Activated CD4-positive, alpha-beta T cell treated with anti-CD3 and anti-CD28 coated beads for 36 hours (primary cell): ENCODE measurements at regions not wholly inside any gene's neighbourhood (a gene's known extent, or its start where the extent isn't known, plus 50 kb on each side); places are given as distances from the start of the nearest gene placed in this dataset.

ENCODE experiments used
- ATAC-seq: fragments of 200-7000 bp; cut with Tn5 transposase; one replicate; pipeline ENCODE4 v1.10.0; 2021; ENCODE audit warnings: mild to moderate bottlenecking, moderate library complexity
- CTCF ChIA-PET: fragments of 350-600 bp; sonication (Branson Sonifier 250); formaldehyde crosslinking; loops from one replicate; lab custom pipeline; 2021; ENCODE audit warnings: antibody characterized with exemption; lab: Charles Lee
- POLR2A ChIA-PET: fragments of 350-600 bp; sonication (Branson Sonifier 250); formaldehyde crosslinking; loops from one replicate; lab custom pipeline; 2021; ENCODE audit warnings: antibody characterized with exemption, inconsistent platforms; lab: Charles Lee
- DNase-seq: peaks from one replicate; pipeline ENCODE4 v3.0.0-alpha.2; 2020
- H3K27ac Mint-ChIP-seq: one replicate; pipeline ENCODE4 v1.8.0; 2021; ENCODE audit warnings: mixed read lengths
- H3K27me3 Mint-ChIP-seq: one replicate; pipeline ENCODE4 v1.8.0; 2021; ENCODE audit warnings: mixed read lengths
- H3K36me3 Mint-ChIP-seq: one replicate; pipeline ENCODE4 v1.8.0; 2021; ENCODE audit warnings: low read depth, mixed read lengths
- H3K4me1 Mint-ChIP-seq: one replicate; pipeline ENCODE4 v1.8.0; 2021; ENCODE audit warnings: mixed read lengths
- H3K4me3 Mint-ChIP-seq: one replicate; pipeline ENCODE4 v1.8.0; 2021; ENCODE audit warnings: mild to moderate bottlenecking, moderate library complexity, mixed read lengths
- H3K9me3 Mint-ChIP-seq: one replicate; pipeline ENCODE4 v1.8.0; 2021; ENCODE audit warnings: low read depth, mixed read lengths
- intact Hi-C, 2 experiments: fragments of 100-400 bp; cut with DNase I in 1 of 2; cut with micrococcal nuclease in 1 of 2; formaldehyde crosslinking; loops; one replicate each; pipeline versions ENCODE4 v1.14.2 to v1.15.1; 2022 to 2024; cut with DNase I, micrococcal nuclease

DNA sequence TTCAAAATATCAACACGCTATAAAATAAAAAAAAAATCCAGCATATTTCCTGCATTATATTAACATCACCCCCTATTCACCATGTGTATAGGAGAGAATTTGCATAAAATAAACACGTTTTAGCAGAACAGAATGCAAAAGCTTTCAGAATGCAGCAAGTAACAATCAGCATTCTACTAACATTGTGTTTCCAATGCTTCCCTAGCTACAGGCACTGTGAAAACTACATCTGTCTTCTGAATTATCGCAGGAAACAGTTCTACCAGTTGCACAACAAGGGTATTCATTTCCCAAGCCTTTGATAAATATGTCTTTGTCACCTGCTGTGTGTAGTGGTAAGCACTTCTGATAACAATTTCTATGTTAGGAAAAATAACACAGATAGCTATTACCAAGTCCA, 1015.8 kb downstream of the CDH18 start:
- no peak overlapping the region for H3K27ac Mint-ChIP-seq
- H3K27me3 Mint-ChIP-seq: no peaks in the 10 kb centered on the region
- H3K36me3 Mint-ChIP-seq: no peaks in the 10 kb centered on the region
- POLR2A ChIA-PET: no interaction called here
- no peaks in the 10 kb centered on the region for H3K4me1 Mint-ChIP-seq
- H3K9me3 Mint-ChIP-seq: peaks cover 2% of the 10 kb centered on the region
- intact Hi-C loops: no loop called here
- H3K4me3 Mint-ChIP-seq: no peak overlapping the region
- DNase-seq (no peak), ATAC-seq (no peak)
- CTCF ChIA-PET: no interaction called here

DNA sequence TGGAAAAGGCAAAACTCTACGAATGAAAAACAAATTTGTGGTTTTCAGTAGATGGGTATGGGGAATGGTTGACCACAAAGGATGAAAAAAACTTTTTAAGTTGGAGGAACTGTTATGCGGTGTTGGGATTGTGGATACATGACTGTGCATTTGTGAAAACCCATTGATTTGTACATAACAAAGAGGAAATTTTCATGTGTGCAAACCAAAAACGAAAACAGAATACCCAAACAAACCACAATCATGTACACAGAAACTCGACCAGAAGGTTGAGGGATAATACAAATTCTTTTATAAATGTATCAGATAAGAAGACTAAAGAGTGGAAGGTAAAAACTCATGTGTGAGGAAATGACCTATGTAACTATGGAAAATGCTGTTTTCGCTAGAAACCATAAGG, 1012.4 kb downstream of the CDH18 start:
- no peaks in the 10 kb centered on the region for H3K27me3 Mint-ChIP-seq
- no peak overlapping the region for H3K27ac Mint-ChIP-seq
- H3K9me3 Mint-ChIP-seq: peaks cover 2% of the 10 kb centered on the region
- intact Hi-C loops: no loop called here
- no peaks in the 10 kb centered on the region for H3K36me3 Mint-ChIP-seq
- ChIA-PET CTCF (no interaction called here), POLR2A (no interaction called here)
- ATAC-seq (no peak), DNase-seq (no peak)
- H3K4me1 Mint-ChIP-seq: no peaks in the 10 kb centered on the region
- H3K4me3 Mint-ChIP-seq: no peak overlapping the region

GRCh38 chr5:18977880-18978279, 1010.1 kb downstream of the CDH18 start:
- Mint-ChIP-seq H3K27me3 (no peaks in the 10 kb centered on the region), H3K27ac (no peak overlapping the region), H3K36me3 (no peaks in the 10 kb centered on the region), H3K4me1 (no peaks in the 10 kb centered on the region), H3K4me3 (no peak overlapping the region), H3K9me3 (peaks cover 7% of the 10 kb centered on the region)
- DNase-seq (no peak), ATAC-seq (no peak)
- ChIA-PET POLR2A (no interaction called here), CTCF (no interaction called here)
- intact Hi-C loops: no loop called here

DNA sequence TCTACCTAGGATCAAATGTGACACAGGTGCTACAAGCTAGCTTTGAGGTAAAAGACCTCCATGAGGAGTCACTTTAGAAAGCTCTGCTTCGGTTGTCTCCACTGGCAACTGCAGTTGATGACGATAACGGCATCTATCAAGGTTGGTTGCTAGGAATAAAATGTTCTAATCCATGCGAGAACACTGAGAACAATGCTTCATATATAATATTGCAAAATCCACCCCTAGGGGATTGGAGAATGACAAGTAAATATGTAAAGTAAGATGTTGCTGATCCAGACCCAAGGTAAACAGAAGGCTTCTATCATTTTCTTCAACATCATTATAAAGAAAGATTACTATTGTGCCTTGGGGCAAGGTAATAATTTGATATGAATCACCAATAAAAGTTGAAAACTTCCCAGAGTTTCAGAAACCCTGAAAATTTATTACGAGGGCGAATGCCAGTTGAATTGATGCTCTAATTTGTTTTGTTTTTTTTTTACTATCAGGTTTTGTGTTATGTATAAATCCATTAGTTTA, 1003.4 kb downstream of the CDH18 start:
- intact Hi-C loops: no loop called here
- ATAC-seq (no peak), DNase-seq (no peak)
- H3K4me3 Mint-ChIP-seq: no peak overlapping the region
- ChIA-PET CTCF (no interaction called here), POLR2A (no interaction called here)
- no peaks in the 10 kb centered on the region for H3K4me1 Mint-ChIP-seq
- no peak overlapping the region for H3K27ac Mint-ChIP-seq
- no peaks in the 10 kb centered on the region for H3K36me3 Mint-ChIP-seq
- H3K27me3 Mint-ChIP-seq: no peaks in the 10 kb centered on the region
- peaks cover 16% of the 10 kb centered on the region for H3K9me3 Mint-ChIP-seq

DNA sequence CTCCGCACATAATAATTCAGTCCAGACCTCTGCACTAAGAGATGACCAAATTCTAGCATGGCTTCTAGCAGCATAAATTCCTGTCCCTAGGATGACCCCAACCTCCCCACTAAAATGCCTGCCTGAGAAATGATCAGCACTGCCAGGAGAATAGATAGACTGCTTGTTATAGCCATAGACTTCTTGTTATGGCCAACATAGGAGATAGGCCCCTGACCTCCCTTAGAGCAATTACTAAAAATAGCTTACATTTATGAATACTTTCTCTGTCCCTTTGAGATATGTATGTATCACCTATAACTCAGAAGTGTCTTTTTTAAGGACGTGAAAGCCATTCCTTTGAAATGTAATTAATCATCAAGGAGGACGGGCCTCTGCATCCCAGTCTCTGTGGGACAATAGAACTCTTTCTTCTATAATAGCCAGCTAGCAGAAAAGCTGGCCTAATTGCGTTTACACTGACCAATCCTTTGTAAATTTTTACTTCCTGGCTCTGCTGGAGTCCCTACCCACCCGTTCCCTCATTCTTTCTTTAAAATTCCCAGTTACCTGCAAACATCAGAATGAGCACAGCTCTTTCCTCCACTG, 1002.7 kb downstream of the CDH18 start:
- H3K27ac Mint-ChIP-seq: no peak overlapping the region
- peaks cover 16% of the 10 kb centered on the region for H3K9me3 Mint-ChIP-seq
- ATAC-seq: no peak
- ChIA-PET POLR2A (no interaction called here), CTCF (no interaction called here)
- intact Hi-C loops: no loop called here
- no peaks in the 10 kb centered on the region for H3K36me3 Mint-ChIP-seq
- DNase-seq: no peak
- H3K4me3 Mint-ChIP-seq: no peak overlapping the region
- no peaks in the 10 kb centered on the region for H3K4me1 Mint-ChIP-seq
- H3K27me3 Mint-ChIP-seq: no peaks in the 10 kb centered on the region

GRCh38 chr5:18987101-18987500, 1000.9 kb downstream of the CDH18 start:
- CTCF ChIA-PET: no interaction called here
- Mint-ChIP-seq H3K36me3 (no peaks in the 10 kb centered on the region), H3K27ac (no peak overlapping the region), H3K4me3 (no peak overlapping the region), H3K4me1 (no peaks in the 10 kb centered on the region), H3K9me3 (peaks cover 17% of the 10 kb centered on the region), H3K27me3 (no peaks in the 10 kb centered on the region)
- intact Hi-C loops: no loop called here
- POLR2A ChIA-PET: no interaction called here
- DNase-seq (no peak), ATAC-seq (no peak)

- H3K27me3 Mint-ChIP-seq: no peaks in the 10 kb centered on the region
- ATAC-seq: no peak
Measured at GRCh38 chr5:18990852-18991251, 997.1 kb downstream of the CDH18 start.

GRCh38 chr5:18992264-18992663, 995.7 kb downstream of the CDH18 start:
- DNase-seq (no peak), ATAC-seq (no peak)
- POLR2A ChIA-PET: no interaction called here
- H3K27ac Mint-ChIP-seq: no peak overlapping the region
- no peaks in the 10 kb centered on the region for H3K4me1 Mint-ChIP-seq
- H3K4me3 Mint-ChIP-seq: no peak overlapping the region
- CTCF ChIA-PET: no interaction called here
- no peaks in the 10 kb centered on the region for H3K27me3 Mint-ChIP-seq
- intact Hi-C loops: no loop called here
- no peaks in the 10 kb centered on the region for H3K36me3 Mint-ChIP-seq
- peaks cover 5% of the 10 kb centered on the region for H3K9me3 Mint-ChIP-seq

More at GRCh38 chr5:18990852-18991251, 997.1 kb downstream of the CDH18 start:
- CTCF ChIA-PET: no interaction called here
- DNase-seq: no peak
- Mint-ChIP-seq H3K4me1 (no peaks in the 10 kb centered on the region), H3K27ac (no peak overlapping the region), H3K9me3 (peaks cover 9% of the 10 kb centered on the region), H3K4me3 (no peak overlapping the region), H3K36me3 (no peaks in the 10 kb centered on the region)
- intact Hi-C loops: no loop called here
- POLR2A ChIA-PET: no interaction called here

- no peak for DNase-seq
- no peak overlapping the region for H3K4me3 Mint-ChIP-seq
- ChIA-PET CTCF (no interaction called here), POLR2A (no interaction called here)
- H3K27me3 Mint-ChIP-seq: no peaks in the 10 kb centered on the region
- H3K36me3 Mint-ChIP-seq: no peaks in the 10 kb centered on the region
- no peak for ATAC-seq
- intact Hi-C loops: no loop called here
- H3K9me3 Mint-ChIP-seq: no peaks in the 10 kb centered on the region
- H3K4me1 Mint-ChIP-seq: no peaks in the 10 kb centered on the region
- no peak overlapping the region for H3K27ac Mint-ChIP-seq
Measured at GRCh38 chr5:18999478-18999877, 988.5 kb downstream of the CDH18 start.

- intact Hi-C loops: no loop called here
- H3K27me3 Mint-ChIP-seq: no peaks in the 10 kb centered on the region
- no peaks in the 10 kb centered on the region for H3K4me1 Mint-ChIP-seq
- ATAC-seq (no peak), DNase-seq (no peak)
- CTCF ChIA-PET: no interaction called here
- no peak overlapping the region for H3K4me3 Mint-ChIP-seq
- H3K36me3 Mint-ChIP-seq: no peaks in the 10 kb centered on the region
- H3K27ac Mint-ChIP-seq: no peak overlapping the region
- H3K9me3 Mint-ChIP-seq: no peaks in the 10 kb centered on the region
- POLR2A ChIA-PET: no interaction called here
Measured at GRCh38 chr5:19001054-19001453, 986.9 kb downstream of the CDH18 start.

- ATAC-seq (no peak), DNase-seq (no peak)
- H3K4me1 Mint-ChIP-seq: no peaks in the 10 kb centered on the region
- POLR2A ChIA-PET: no interaction called here
- intact Hi-C loops: no loop called here
- no peaks in the 10 kb centered on the region for H3K36me3 Mint-ChIP-seq
- H3K27me3 Mint-ChIP-seq: no peaks in the 10 kb centered on the region
- no peaks in the 10 kb centered on the region for H3K9me3 Mint-ChIP-seq
- H3K4me3 Mint-ChIP-seq: no peak overlapping the region
- CTCF ChIA-PET: no interaction called here
- no peak overlapping the region for H3K27ac Mint-ChIP-seq
Measured at GRCh38 chr5:19001539-19001938, 986.5 kb downstream of the CDH18 start.

- Mint-ChIP-seq H3K27ac (no peak overlapping the region), H3K36me3 (no peaks in the 10 kb centered on the region), H3K4me1 (no peaks in the 10 kb centered on the region), H3K27me3 (no peaks in the 10 kb centered on the region), H3K9me3 (peaks cover 4% of the 10 kb centered on the region), H3K4me3 (no peak overlapping the region)
- DNase-seq: no peak
- no peak for ATAC-seq
- CTCF ChIA-PET: no interaction called here
- intact Hi-C loops: no loop called here
- POLR2A ChIA-PET: no interaction called here
Measured at GRCh38 chr5:19002111-19002510, 985.9 kb downstream of the CDH18 start.

GRCh38 chr5:19018822-19019221, 969.2 kb downstream of the CDH18 start:
- Mint-ChIP-seq H3K27ac (no peak overlapping the region), H3K36me3 (no peaks in the 10 kb centered on the region), H3K4me1 (no peaks in the 10 kb centered on the region), H3K9me3 (peaks cover 7% of the 10 kb centered on the region), H3K27me3 (no peaks in the 10 kb centered on the region), H3K4me3 (no peak overlapping the region)
- intact Hi-C loops: no loop called here
- ChIA-PET CTCF (no interaction called here), POLR2A (no interaction called here)
- no peak for DNase-seq
- ATAC-seq: no peak
